ENCODE measurements at regions not wholly inside any gene's neighbourhood (a gene's known extent, or its start where the extent isn't known, plus 50 kb on each side); places are given as distances from the start of the nearest gene placed in this dataset.
"Not testable (repeated sequence)": the region's sequence is repeated elsewhere in the genome, so short reads cannot be mapped to it uniquely, and the experiment has no call there.

- H3K4me1 ChIP-seq (ENCODE audit: low read length): no peaks in the 10 kb centered on the region
- H3K9me3 ChIP-seq (ENCODE audit: low read length): no peaks in the 10 kb centered on the region
- H3K9ac ChIP-seq (ENCODE audit: low read length): no peak overlapping the region
- no peaks in the 10 kb centered on the region for H3K79me2 ChIP-seq (ENCODE audit: low read length)
- H3K4me3 ChIP-seq (ENCODE audit: low read length): no peak overlapping the region
- H3K36me3 ChIP-seq (ENCODE audit: insufficient read depth, low read length): no peaks in the 10 kb centered on the region
- no peaks in the 10 kb centered on the region for H3K27me3 ChIP-seq (ENCODE audit: low read length)
- H3K4me2 ChIP-seq (ENCODE audit: low read depth, low read length, poor library complexity, severe bottlenecking): no peak overlapping the region
- H2AFZ ChIP-seq (ENCODE audit: low read length): no peak overlapping the region
- no peak overlapping the region for H3K27ac ChIP-seq (ENCODE audit: low read length)
- no peaks in the 10 kb centered on the region for H4K20me1 ChIP-seq (ENCODE audit: insufficient read depth, low read depth, low read length)
- no peak for DNase-seq
- H3K9me2 ChIP-seq (replicated peaks; ENCODE audit: insufficient read depth, low read length): no peaks in the 10 kb centered on the region
These were observed 271.2 kb downstream of the FAM43A start for GRCh38 chr3:194956697-194957396.

- Histone ChIP-seq H3K4me1 (ENCODE audit: low read length) (no peaks in the 10 kb centered on the region), H3K9me3 (ENCODE audit: low read length) (no peaks in the 10 kb centered on the region), H3K4me3 (ENCODE audit: low read length) (no peak overlapping the region), H2AFZ (ENCODE audit: low read length) (no peak overlapping the region), H4K20me1 (ENCODE audit: insufficient read depth, low read depth, low read length) (no peaks in the 10 kb centered on the region), H3K9me2 (replicated peaks; ENCODE audit: insufficient read depth, low read length) (no peaks in the 10 kb centered on the region), H3K36me3 (ENCODE audit: insufficient read depth, low read length) (no peaks in the 10 kb centered on the region), H3K9ac (ENCODE audit: low read length) (no peak overlapping the region), H3K79me2 (ENCODE audit: low read length) (no peaks in the 10 kb centered on the region), H3K27me3 (ENCODE audit: low read length) (no peaks in the 10 kb centered on the region), H3K4me2 (ENCODE audit: low read depth, low read length, poor library complexity, severe bottlenecking) (no peak overlapping the region), H3K27ac (ENCODE audit: low read length) (no peak overlapping the region)
- DNase-seq: no peak
These were observed 272.1 kb downstream of the FAM43A start for GRCh38 chr3:194957743-194958240.

GRCh38 chr3:194959217-194959616 is 273.5 kb downstream of the FAM43A start:
- no peak overlapping the region for H2AFZ ChIP-seq (ENCODE audit: low read length)
- H3K36me3 ChIP-seq (ENCODE audit: insufficient read depth, low read length): no peaks in the 10 kb centered on the region
- H3K9me3 ChIP-seq (ENCODE audit: low read length): no peaks in the 10 kb centered on the region
- DNase-seq: no peak
- no peak overlapping the region for H3K9ac ChIP-seq (ENCODE audit: low read length)
- H4K20me1 ChIP-seq (ENCODE audit: insufficient read depth, low read depth, low read length): no peaks in the 10 kb centered on the region
- no peak overlapping the region for H3K4me2 ChIP-seq (ENCODE audit: low read depth, low read length, poor library complexity, severe bottlenecking)
- no peak overlapping the region for H3K27ac ChIP-seq (ENCODE audit: low read length)
- no peaks in the 10 kb centered on the region for H3K4me1 ChIP-seq (ENCODE audit: low read length)
- H3K79me2 ChIP-seq (ENCODE audit: low read length): no peaks in the 10 kb centered on the region
- H3K9me2 ChIP-seq (replicated peaks; ENCODE audit: insufficient read depth, low read length): no peaks in the 10 kb centered on the region
- H3K27me3 ChIP-seq (ENCODE audit: low read length): no peaks in the 10 kb centered on the region
- H3K4me3 ChIP-seq (ENCODE audit: low read length): no peak overlapping the region

- not testable (repeated sequence) for H4K20me1 ChIP-seq (ENCODE audit: insufficient read depth, low read depth, low read length); H3K79me2 ChIP-seq (ENCODE audit: low read length); H3K4me2 ChIP-seq (ENCODE audit: low read depth, low read length, poor library complexity, severe bottlenecking); H3K4me1 ChIP-seq (ENCODE audit: low read length); H3K9me2 ChIP-seq (replicated peaks; ENCODE audit: insufficient read depth, low read length); DNase-seq; H3K4me3 ChIP-seq (ENCODE audit: low read length); H3K36me3 ChIP-seq (ENCODE audit: insufficient read depth, low read length); H3K27ac ChIP-seq (ENCODE audit: low read length); H3K9ac ChIP-seq (ENCODE audit: low read length); H3K9me3 ChIP-seq (ENCODE audit: low read length); H3K27me3 ChIP-seq (ENCODE audit: low read length); H2AFZ ChIP-seq (ENCODE audit: low read length)
These were observed 274.0 kb downstream of the FAM43A start for GRCh38 chr3:194959666-194960065.

- H3K9me2 ChIP-seq (replicated peaks; ENCODE audit: insufficient read depth, low read length): no peaks in the 10 kb centered on the region
- H2AFZ ChIP-seq (ENCODE audit: low read length): no peak overlapping the region
- no peaks in the 10 kb centered on the region for H3K36me3 ChIP-seq (ENCODE audit: insufficient read depth, low read length)
- no peaks in the 10 kb centered on the region for H3K9me3 ChIP-seq (ENCODE audit: low read length)
- no peak overlapping the region for H3K4me3 ChIP-seq (ENCODE audit: low read length)
- H4K20me1 ChIP-seq (ENCODE audit: insufficient read depth, low read depth, low read length): no peaks in the 10 kb centered on the region
- no peak overlapping the region for H3K9ac ChIP-seq (ENCODE audit: low read length)
- no peaks in the 10 kb centered on the region for H3K4me1 ChIP-seq (ENCODE audit: low read length)
- H3K79me2 ChIP-seq (ENCODE audit: low read length): no peaks in the 10 kb centered on the region
- DNase-seq: no peak
- H3K27ac ChIP-seq (ENCODE audit: low read length): no peak overlapping the region
- H3K4me2 ChIP-seq (ENCODE audit: low read depth, low read length, poor library complexity, severe bottlenecking): no peak overlapping the region
- H3K27me3 ChIP-seq (ENCODE audit: low read length): no peaks in the 10 kb centered on the region
These were observed 274.9 kb downstream of the FAM43A start for GRCh38 chr3:194960446-194961032.

GRCh38 chr3:194961149-194961548 is 275.5 kb downstream of the FAM43A start:
- H3K79me2 ChIP-seq (ENCODE audit: low read length): no peaks in the 10 kb centered on the region
- H3K27me3 ChIP-seq (ENCODE audit: low read length): no peaks in the 10 kb centered on the region
- no peaks in the 10 kb centered on the region for H3K36me3 ChIP-seq (ENCODE audit: insufficient read depth, low read length)
- H3K9ac ChIP-seq (ENCODE audit: low read length): no peak overlapping the region
- H3K4me2 ChIP-seq (ENCODE audit: low read depth, low read length, poor library complexity, severe bottlenecking): no peak overlapping the region
- H3K4me1 ChIP-seq (ENCODE audit: low read length): no peaks in the 10 kb centered on the region
- H3K9me3 ChIP-seq (ENCODE audit: low read length): no peaks in the 10 kb centered on the region
- no peak overlapping the region for H3K27ac ChIP-seq (ENCODE audit: low read length)
- H2AFZ ChIP-seq (ENCODE audit: low read length): no peak overlapping the region
- no peak for DNase-seq
- no peaks in the 10 kb centered on the region for H4K20me1 ChIP-seq (ENCODE audit: insufficient read depth, low read depth, low read length)
- H3K9me2 ChIP-seq (replicated peaks; ENCODE audit: insufficient read depth, low read length): no peaks in the 10 kb centered on the region
- H3K4me3 ChIP-seq (ENCODE audit: low read length): no peak overlapping the region

GRCh38 chr3:194961571-194961970 is 275.9 kb downstream of the FAM43A start:
- Histone ChIP-seq H3K4me1 (ENCODE audit: low read length) (no peaks in the 10 kb centered on the region), H3K27me3 (ENCODE audit: low read length) (no peaks in the 10 kb centered on the region), H3K36me3 (ENCODE audit: insufficient read depth, low read length) (no peaks in the 10 kb centered on the region), H3K4me3 (ENCODE audit: low read length) (no peak overlapping the region), H3K9ac (ENCODE audit: low read length) (no peak overlapping the region), H3K27ac (ENCODE audit: low read length) (no peak overlapping the region), H4K20me1 (ENCODE audit: insufficient read depth, low read depth, low read length) (no peaks in the 10 kb centered on the region), H3K9me2 (replicated peaks; ENCODE audit: insufficient read depth, low read length) (no peaks in the 10 kb centered on the region), H3K9me3 (ENCODE audit: low read length) (no peaks in the 10 kb centered on the region), H3K4me2 (ENCODE audit: low read depth, low read length, poor library complexity, severe bottlenecking) (no peak overlapping the region), H2AFZ (ENCODE audit: low read length) (no peak overlapping the region), H3K79me2 (ENCODE audit: low read length) (no peaks in the 10 kb centered on the region)
- no peak for DNase-seq

- Histone ChIP-seq H3K9me3 (ENCODE audit: low read length) (no peaks in the 10 kb centered on the region), H3K36me3 (ENCODE audit: insufficient read depth, low read length) (no peaks in the 10 kb centered on the region), H3K79me2 (ENCODE audit: low read length) (no peaks in the 10 kb centered on the region), H3K4me3 (ENCODE audit: low read length) (no peak overlapping the region), H3K9ac (ENCODE audit: low read length) (no peak overlapping the region), H3K27me3 (ENCODE audit: low read length) (no peaks in the 10 kb centered on the region), H3K9me2 (replicated peaks; ENCODE audit: insufficient read depth, low read length) (no peaks in the 10 kb centered on the region), H3K4me2 (ENCODE audit: low read depth, low read length, poor library complexity, severe bottlenecking) (no peak overlapping the region), H3K4me1 (ENCODE audit: low read length) (no peaks in the 10 kb centered on the region), H4K20me1 (ENCODE audit: insufficient read depth, low read depth, low read length) (no peaks in the 10 kb centered on the region), H2AFZ (ENCODE audit: low read length) (no peak overlapping the region), H3K27ac (ENCODE audit: low read length) (no peak overlapping the region)
- DNase-seq: no peak
These were observed 276.4 kb downstream of the FAM43A start for GRCh38 chr3:194962056-194962455.
